ENCODE measurements at regions not wholly inside any gene's neighbourhood (a gene's known extent, or its start where the extent isn't known, plus 50 kb on each side); places are given as distances from the start of the nearest gene placed in this dataset.

- TF ChIP-seq ZFP3 (CRISPR knock-in tag; IDR thresholded peaks at IDR 0.05) (no peak), ZFP30 (CRISPR knock-in tag; IDR thresholded peaks at IDR 0.05) (no peak), OSR1 (CRISPR knock-in tag; IDR thresholded peaks at IDR 0.05) (no peak), ESRRG (CRISPR knock-in tag; IDR thresholded peaks at IDR 0.05) (no peak), PPARA (CRISPR knock-in tag; IDR thresholded peaks at IDR 0.05; ENCODE audit: borderline replicate concordance) (no peak), CSDC2 (CRISPR knock-in tag; IDR thresholded peaks at IDR 0.05) (no peak)
Observed at GRCh38 chr2:362924-363323, 75.0 kb upstream of the ALKAL2 start (continued).

GRCh38 chr2:360124-360523, 72.2 kb upstream of the ALKAL2 start:
- no peak for TF ChIP-seq ZNF70 (CRISPR knock-in tag; IDR thresholded peaks at IDR 0.05)
- TF ChIP-seq TOX (CRISPR knock-in tag; IDR thresholded peaks at IDR 0.05; ENCODE audit: borderline replicate concordance), result no peak
- no peak for TF ChIP-seq GLIS3 (CRISPR knock-in tag; IDR thresholded peaks at IDR 0.05)
- TF ChIP-seq ESRRG (CRISPR knock-in tag; IDR thresholded peaks at IDR 0.05), result no peak
- TF ChIP-seq CSRNP3 (CRISPR knock-in tag; IDR thresholded peaks at IDR 0.05), result no peak
- no peak for TF ChIP-seq ZFP3 (CRISPR knock-in tag; IDR thresholded peaks at IDR 0.05)
- TF ChIP-seq, protein P1, sequence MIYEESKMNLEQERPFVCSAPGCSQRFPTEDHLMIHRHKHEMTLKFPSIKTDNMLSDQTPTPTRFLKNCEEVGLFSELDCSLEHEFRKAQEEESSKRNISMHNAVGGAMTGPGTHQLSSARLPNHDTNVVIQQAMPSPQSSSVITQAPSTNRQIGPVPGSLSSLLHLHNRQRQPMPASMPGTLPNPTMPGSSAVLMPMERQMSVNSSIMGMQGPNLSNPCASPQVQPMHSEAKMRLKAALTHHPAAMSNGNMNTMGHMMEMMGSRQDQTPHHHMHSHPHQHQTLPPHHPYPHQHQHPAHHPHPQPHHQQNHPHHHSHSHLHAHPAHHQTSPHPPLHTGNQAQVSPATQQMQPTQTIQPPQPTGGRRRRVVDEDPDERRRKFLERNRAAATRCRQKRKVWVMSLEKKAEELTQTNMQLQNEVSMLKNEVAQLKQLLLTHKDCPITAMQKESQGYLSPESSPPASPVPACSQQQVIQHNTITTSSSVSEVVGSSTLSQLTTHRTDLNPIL (CRISPR knock-in tag; IDR thresholded peaks at IDR 0.05; ENCODE audit: low read depth), result no peak
- TF ChIP-seq OSR1 (CRISPR knock-in tag; IDR thresholded peaks at IDR 0.05), result no peak
- TF ChIP-seq ZFP30 (CRISPR knock-in tag; IDR thresholded peaks at IDR 0.05), result no peak
- no peak for TF ChIP-seq ZC3H10 (CRISPR knock-in tag; IDR thresholded peaks at IDR 0.05)
- no peak for TF ChIP-seq RARB (CRISPR knock-in tag; IDR thresholded peaks at IDR 0.05)
- TF ChIP-seq, protein P2, sequence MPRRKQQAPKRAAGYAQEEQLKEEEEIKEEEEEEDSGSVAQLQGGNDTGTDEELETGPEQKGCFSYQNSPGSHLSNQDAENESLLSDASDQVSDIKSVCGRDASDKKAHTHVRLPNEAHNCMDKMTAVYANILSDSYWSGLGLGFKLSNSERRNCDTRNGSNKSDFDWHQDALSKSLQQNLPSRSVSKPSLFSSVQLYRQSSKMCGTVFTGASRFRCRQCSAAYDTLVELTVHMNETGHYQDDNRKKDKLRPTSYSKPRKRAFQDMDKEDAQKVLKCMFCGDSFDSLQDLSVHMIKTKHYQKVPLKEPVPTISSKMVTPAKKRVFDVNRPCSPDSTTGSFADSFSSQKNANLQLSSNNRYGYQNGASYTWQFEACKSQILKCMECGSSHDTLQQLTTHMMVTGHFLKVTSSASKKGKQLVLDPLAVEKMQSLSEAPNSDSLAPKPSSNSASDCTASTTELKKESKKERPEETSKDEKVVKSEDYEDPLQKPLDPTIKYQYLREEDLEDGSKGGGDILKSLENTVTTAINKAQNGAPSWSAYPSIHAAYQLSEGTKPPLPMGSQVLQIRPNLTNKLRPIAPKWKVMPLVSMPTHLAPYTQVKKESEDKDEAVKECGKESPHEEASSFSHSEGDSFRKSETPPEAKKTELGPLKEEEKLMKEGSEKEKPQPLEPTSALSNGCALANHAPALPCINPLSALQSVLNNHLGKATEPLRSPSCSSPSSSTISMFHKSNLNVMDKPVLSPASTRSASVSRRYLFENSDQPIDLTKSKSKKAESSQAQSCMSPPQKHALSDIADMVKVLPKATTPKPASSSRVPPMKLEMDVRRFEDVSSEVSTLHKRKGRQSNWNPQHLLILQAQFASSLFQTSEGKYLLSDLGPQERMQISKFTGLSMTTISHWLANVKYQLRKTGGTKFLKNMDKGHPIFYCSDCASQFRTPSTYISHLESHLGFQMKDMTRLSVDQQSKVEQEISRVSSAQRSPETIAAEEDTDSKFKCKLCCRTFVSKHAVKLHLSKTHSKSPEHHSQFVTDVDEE (CRISPR knock-in tag; IDR thresholded peaks at IDR 0.05), result no peak
- TF ChIP-seq BACH2 (CRISPR knock-in tag; IDR thresholded peaks at IDR 0.05; ENCODE audit: borderline replicate concordance), result no peak
- no peak for TF ChIP-seq ZNF565 (CRISPR knock-in tag; conservative IDR thresholded peaks at IDR 0.05; ENCODE audit: low read depth)
- no peak for TF ChIP-seq PPARA (CRISPR knock-in tag; IDR thresholded peaks at IDR 0.05; ENCODE audit: borderline replicate concordance)
- TF ChIP-seq PATZ1 (CRISPR knock-in tag; IDR thresholded peaks at IDR 0.05; ENCODE audit: borderline replicate concordance), result no peak
- no peak for TF ChIP-seq ARNTL (CRISPR knock-in tag; IDR thresholded peaks at IDR 0.05; ENCODE audit: borderline replicate concordance, low read depth)
- TF ChIP-seq POU6F1 (CRISPR knock-in tag; IDR thresholded peaks at IDR 0.05; ENCODE audit: borderline replicate concordance, low read depth), result no peak
- ATAC-seq, result no peak

DNA sequence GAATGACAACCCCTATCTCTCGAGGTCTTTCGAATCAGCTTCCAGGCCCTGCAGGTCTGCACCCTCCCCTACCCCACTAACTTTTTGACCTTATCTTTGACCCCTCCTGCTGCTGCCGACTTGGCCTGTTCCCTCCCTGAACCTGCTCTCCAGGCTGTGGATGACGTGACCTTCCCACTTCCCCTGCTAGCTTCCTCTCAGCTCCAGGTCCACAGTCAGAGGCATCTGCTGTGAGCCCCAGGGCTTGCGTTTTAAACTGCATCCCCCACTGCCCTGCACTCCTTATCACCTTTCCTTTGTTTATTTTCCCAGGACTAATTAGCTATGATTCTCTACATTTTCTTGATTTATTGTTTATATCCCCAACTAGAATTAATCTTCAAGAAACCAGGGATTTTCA, 71.2 kb upstream of the ALKAL2 start:
- ATAC-seq, result no peak
- TF ChIP-seq CSDC2 (CRISPR knock-in tag; IDR thresholded peaks at IDR 0.05), result no peak
- no peak for TF ChIP-seq ZNF70 (CRISPR knock-in tag; IDR thresholded peaks at IDR 0.05)
- no peak for TF ChIP-seq OSR1 (CRISPR knock-in tag; IDR thresholded peaks at IDR 0.05)
- TF ChIP-seq, protein P1 (CRISPR knock-in tag; IDR thresholded peaks at IDR 0.05; ENCODE audit: low read depth), result no peak
- no peak for TF ChIP-seq GLIS3 (CRISPR knock-in tag; IDR thresholded peaks at IDR 0.05)
- no peak for TF ChIP-seq PPARA (CRISPR knock-in tag; IDR thresholded peaks at IDR 0.05; ENCODE audit: borderline replicate concordance)
- TF ChIP-seq, protein P2 (CRISPR knock-in tag; IDR thresholded peaks at IDR 0.05), result no peak
- no peak for TF ChIP-seq ZFP30 (CRISPR knock-in tag; IDR thresholded peaks at IDR 0.05)
- TF ChIP-seq ZNF8 (CRISPR knock-in tag; IDR thresholded peaks at IDR 0.05), result no peak
- TF ChIP-seq TCF4 (CRISPR knock-in tag; IDR thresholded peaks at IDR 0.05; ENCODE audit: borderline replicate concordance), result no peak
- no peak for TF ChIP-seq RARB (CRISPR knock-in tag; IDR thresholded peaks at IDR 0.05)
- TF ChIP-seq ARNTL (CRISPR knock-in tag; IDR thresholded peaks at IDR 0.05; ENCODE audit: borderline replicate concordance, low read depth), result no peak
- TF ChIP-seq ISL1 (CRISPR knock-in tag; IDR thresholded peaks at IDR 0.05), result no peak
- no peak for TF ChIP-seq CSRNP3 (CRISPR knock-in tag; IDR thresholded peaks at IDR 0.05)
- TF ChIP-seq ZFP3 (CRISPR knock-in tag; IDR thresholded peaks at IDR 0.05), result no peak
